ENCODE measurements at regions not wholly inside any gene's neighbourhood (a gene's known extent, or its start where the extent isn't known, plus 50 kb on each side); places are given as distances from the start of the nearest gene placed in this dataset.

DNA sequence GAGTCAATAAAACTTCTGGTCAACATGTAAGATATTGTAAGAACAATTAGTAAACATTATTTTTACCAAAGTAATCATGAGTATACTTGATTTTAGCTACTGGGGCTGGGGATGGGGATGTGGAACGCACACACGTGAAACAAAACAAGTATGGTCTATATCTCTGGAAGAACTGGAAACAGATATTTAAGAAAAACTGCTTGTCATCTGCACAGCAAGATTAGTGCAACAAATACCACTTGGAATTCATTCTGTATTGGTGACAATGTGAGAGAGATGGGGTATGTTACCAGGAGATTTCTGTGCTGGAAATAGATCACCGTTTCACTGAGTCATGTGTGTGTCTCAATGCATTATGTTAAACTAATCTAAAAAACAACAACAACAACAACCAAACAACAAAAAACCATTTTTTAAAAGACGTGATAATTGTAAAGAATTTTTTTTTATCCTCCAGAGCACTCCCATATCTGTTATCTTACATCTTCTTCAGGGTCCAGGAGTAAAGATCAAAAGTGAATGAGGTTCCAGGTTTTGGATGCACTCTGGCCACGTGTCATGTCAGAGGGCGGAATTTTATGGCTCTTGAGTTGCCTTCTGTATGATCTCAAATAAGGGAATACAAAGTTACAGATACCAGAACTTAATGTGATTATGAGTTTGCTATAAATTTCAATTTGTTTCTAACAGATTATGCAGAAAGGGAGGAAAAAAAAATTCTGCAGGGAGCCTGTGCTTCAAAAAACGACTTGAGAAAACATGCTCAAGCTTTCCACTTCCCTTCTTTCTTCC, 153.0 kb downstream of the BBOX1 start:
- DNase-seq (ENCODE audit: low read depth) = no peak

GRCh38 chr11:27192184-27192583, 151.6 kb downstream of the BBOX1 start:
- no peak for DNase-seq (ENCODE audit: low read depth)

DNA sequence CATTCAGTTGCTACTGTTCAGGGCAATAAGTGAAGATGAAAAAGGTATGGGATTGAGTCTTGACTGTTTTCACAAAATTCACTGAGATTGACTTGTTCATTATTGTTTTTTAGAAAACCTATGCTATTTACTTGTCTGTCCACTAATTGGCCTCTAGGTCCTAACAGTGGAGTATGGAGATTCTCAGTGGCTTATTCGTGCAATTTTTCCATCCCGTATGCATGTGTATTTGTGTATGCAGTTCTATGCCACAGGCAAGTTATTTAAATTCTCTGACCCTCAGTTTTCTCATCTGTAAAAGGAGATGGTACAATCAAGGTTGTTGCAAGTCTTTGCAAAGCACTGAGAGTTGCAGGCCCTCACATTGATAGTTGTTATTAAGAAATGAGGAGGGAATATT, 151.0 kb downstream of the BBOX1 start:
- no peak for DNase-seq (ENCODE audit: low read depth)

GRCh38 chr11:27188696-27189095, 148.1 kb downstream of the BBOX1 start:
- DNase-seq (ENCODE audit: low read depth) = no peak

DNA sequence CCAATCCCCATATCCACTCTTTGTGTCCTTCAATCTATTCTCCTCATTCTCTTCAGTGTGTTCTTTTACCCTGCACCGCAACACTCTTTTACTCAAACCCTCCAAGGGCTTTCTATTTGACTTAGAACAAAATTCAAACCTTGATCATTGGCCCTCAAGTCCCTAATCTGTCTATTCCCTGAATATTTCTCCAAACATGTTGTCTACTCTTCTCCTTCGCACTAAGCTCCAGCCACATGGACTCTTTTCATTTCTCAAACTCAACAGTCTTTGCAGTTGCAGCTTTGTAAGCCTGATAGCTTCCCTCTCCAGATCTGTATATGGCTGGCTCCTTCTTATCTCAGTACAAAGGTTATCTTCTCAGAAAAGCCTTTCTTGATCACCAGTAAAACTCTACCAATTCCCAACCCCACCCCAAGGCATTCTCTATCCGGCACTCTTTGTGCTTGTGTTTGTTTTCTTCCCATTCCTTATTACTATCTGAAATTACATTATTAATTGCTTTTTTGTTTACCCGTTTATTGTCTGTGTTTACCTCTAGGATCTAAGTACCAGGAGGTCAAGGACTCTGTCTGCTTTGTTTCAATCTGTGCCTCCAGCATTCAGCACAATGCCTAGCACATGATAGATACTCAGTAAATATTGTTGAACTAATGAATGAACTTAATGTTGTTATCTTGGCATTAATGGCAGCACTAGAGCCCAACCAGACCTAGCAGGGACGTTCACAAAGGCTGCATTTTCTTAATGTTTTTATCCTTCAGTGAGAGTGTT, 147.4 kb downstream of the BBOX1 start:
- no peak for DNase-seq (ENCODE audit: low read depth)

- DNase-seq (ENCODE audit: low read depth) = no peak
Observed at GRCh38 chr11:27187075-27187847, 146.6 kb downstream of the BBOX1 start.

DNA sequence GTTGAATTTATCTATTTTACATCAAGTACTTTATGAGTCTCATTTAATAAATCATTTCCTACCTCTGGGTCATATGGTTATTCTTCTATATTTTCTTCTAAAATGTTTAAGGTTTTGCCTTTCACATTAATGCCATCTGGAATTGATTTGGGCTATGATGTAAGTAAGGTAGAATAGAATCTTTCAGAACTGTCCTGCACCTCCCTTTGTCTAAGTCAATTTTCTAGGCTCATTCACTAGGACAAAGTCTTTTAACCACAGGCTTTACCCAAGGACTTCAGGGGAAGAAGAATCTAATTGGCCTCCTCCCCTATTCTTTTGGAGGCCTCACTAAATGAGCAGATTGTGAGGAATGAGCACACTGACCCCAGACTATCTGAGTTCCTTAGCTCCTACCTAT, 146.0 kb downstream of the BBOX1 start:
- DNase-seq (ENCODE audit: low read depth) = no peak

DNA sequence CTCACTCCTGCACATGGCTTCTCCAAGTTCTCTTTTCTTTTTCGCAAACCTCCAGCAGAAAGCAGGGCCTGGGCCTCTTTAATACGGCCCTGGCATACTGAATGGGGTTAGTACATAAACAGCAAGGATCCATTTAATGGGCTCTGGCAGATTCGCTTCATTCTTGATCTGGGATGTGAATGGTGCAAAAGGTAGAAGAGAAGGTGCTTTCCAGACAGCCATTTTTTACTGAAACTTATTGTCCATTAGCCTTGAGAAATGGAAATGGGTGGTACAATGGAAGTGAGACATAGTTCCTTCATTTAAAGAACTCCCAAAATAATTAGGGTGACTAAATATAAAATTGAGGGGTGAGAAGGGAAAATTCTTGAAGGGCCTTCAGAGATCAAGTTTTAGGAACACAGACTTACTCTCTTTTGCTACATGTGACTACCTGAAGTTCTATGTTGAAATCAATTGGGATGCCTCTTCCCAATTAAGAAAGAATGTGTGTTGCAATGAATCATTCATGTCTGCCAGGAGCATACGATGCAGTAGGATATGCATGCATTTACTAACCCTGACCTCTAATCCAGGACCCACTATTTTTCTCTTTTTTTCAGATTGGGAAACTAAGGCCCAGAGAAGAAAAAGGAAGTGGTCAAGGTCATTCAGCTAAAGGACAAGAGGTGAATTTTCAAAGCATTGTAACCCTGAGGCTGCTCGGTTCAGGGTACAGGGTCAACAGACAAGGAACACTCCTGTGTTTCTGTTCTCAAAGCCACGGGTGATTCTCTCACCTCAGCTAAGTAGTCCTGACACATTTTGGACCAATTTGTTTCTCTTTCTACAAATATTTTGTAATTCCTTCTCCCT, 144.1 kb downstream of the BBOX1 start:
- no peak for DNase-seq (ENCODE audit: low read depth)

- DNase-seq (ENCODE audit: low read depth) = peak; percentile 7
Observed at GRCh38 chr11:27183672-27184457, 143.2 kb downstream of the BBOX1 start.

- no peak for DNase-seq (ENCODE audit: low read depth)
Observed at GRCh38 chr11:27179334-27179733, 138.7 kb downstream of the BBOX1 start.

DNA sequence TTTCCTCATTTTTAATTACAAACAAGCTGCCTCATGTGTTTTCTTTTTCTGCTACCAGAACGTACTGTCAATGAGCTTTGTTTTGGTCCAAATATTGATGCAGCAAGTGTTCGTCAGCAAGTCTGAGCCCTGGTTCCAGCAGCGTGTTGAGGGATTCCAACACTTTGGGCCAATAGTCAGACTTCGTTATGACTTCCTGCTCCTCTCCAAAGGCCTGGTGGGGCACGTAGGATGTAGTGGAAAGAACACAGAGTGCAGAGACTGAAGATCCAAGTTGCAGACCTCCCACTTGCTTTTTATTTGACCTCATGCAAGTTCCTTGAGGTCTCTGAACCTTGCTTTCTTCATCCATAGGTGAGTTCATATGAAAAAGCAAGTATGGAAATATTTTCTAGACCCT, 138.2 kb downstream of the BBOX1 start:
- DNase-seq (ENCODE audit: low read depth) = no peak

All from activated T-cell treated with anti-CD3 and anti-CD28 coated beads for 1 hour (primary cell).